ENCODE measurements at regions not wholly inside any gene's neighbourhood (a gene's known extent, or its start where the extent isn't known, plus 50 kb on each side); places are given as distances from the start of the nearest gene placed in this dataset.
"Not testable (repeated sequence)": the region's sequence is repeated elsewhere in the genome, so short reads cannot be mapped to it uniquely, and the experiment has no call there.

DNA sequence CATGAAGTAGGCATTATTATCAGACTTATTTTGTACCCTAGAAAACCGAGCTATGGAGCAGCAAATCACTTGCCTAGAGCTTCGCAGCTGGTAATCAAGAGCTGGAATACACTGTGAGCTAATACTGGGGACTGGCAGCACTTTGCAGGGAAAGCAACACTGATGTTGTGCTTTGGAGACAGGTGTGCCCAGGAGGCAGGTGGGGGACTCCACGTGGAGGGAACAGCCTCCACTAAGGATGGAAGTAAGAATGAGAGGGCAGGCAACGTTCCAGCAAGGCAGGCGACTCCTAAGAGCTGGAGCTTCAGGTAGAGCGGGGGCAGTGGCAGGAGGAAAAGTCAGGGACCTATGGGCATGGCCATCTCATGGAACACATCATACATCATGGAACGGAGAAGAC lies 300.5 kb upstream of the IGF1R start:
- Histone ChIP-seq H3K9me3 (ENCODE audit: insufficient read depth, low read length) (no peaks in the 10 kb centered on the region), H3K27ac (ENCODE audit: low read depth, low read length) (no peak overlapping the region), H3K4me3 (ENCODE audit: insufficient read depth, low read length, poor library complexity, severe bottlenecking) (no peak overlapping the region), H3K79me2 (ENCODE audit: insufficient read depth, low read length) (no peaks in the 10 kb centered on the region), H3K4me2 (ENCODE audit: low read depth, low read length, poor library complexity, severe bottlenecking) (no peak overlapping the region), H3K36me3 (ENCODE audit: low read length) (no peaks in the 10 kb centered on the region), H2AFZ (ENCODE audit: low read depth, low read length, severe bottlenecking) (no peak overlapping the region), H3K9me2 (replicated peaks; ENCODE audit: insufficient read depth, low read length) (no peaks in the 10 kb centered on the region), H3F3A (ENCODE audit: insufficient read depth) (no peaks in the 10 kb centered on the region), H4K20me1 (ENCODE audit: low read depth, low read length) (no peaks in the 10 kb centered on the region), H3K27me3 (ENCODE audit: low read length) (no peaks in the 10 kb centered on the region), H3K9ac (ENCODE audit: low read length) (no peak overlapping the region)
- no peak for TF ChIP-seq EZH2phosphoT487 (conservative IDR thresholded peaks at IDR 0.05; ENCODE audit: low read length)
- TF ChIP-seq CTCF (IDR thresholded peaks at IDR 0.05; ENCODE audit: insufficient read depth, low read length, poor library complexity, severe bottlenecking), result no peak

- Histone ChIP-seq H3K27ac (ENCODE audit: low read depth, low read length) (no peak overlapping the region), H3K27me3 (ENCODE audit: low read length) (no peaks in the 10 kb centered on the region), H4K20me1 (ENCODE audit: low read depth, low read length) (no peaks in the 10 kb centered on the region), H3K79me2 (ENCODE audit: insufficient read depth, low read length) (no peaks in the 10 kb centered on the region), H2AFZ (ENCODE audit: low read depth, low read length, severe bottlenecking) (no peak overlapping the region), H3K4me2 (ENCODE audit: low read depth, low read length, poor library complexity, severe bottlenecking) (no peak overlapping the region), H3K4me3 (ENCODE audit: insufficient read depth, low read length, poor library complexity, severe bottlenecking) (no peak overlapping the region), H3F3A (ENCODE audit: insufficient read depth) (no peaks in the 10 kb centered on the region), H3K9me3 (ENCODE audit: insufficient read depth, low read length) (0 out of 2 replicates have a peak, but pooled peaks cover 5% of the 10 kb centered on the region), H3K9ac (ENCODE audit: low read length) (no peak overlapping the region), H3K9me2 (replicated peaks; ENCODE audit: insufficient read depth, low read length) (no peaks in the 10 kb centered on the region), H3K36me3 (ENCODE audit: low read length) (no peaks in the 10 kb centered on the region)
- TF ChIP-seq CTCF (IDR thresholded peaks at IDR 0.05; ENCODE audit: insufficient read depth, low read length, poor library complexity, severe bottlenecking), result no peak
- no peak for TF ChIP-seq EZH2phosphoT487 (conservative IDR thresholded peaks at IDR 0.05; ENCODE audit: low read length)
Observed at GRCh38 chr15:98350276-98350675, 298.1 kb upstream of the IGF1R start.

- H3K9ac ChIP-seq (ENCODE audit: low read length); H3K79me2 ChIP-seq (ENCODE audit: insufficient read depth, low read length); H3K9me2 ChIP-seq (replicated peaks; ENCODE audit: insufficient read depth, low read length); H3K4me2 ChIP-seq (ENCODE audit: low read depth, low read length, poor library complexity, severe bottlenecking); H3K36me3 ChIP-seq (ENCODE audit: low read length); H3K27ac ChIP-seq (ENCODE audit: low read depth, low read length); H3K9me3 ChIP-seq (ENCODE audit: insufficient read depth, low read length); H3F3A ChIP-seq (ENCODE audit: insufficient read depth); H3K4me3 ChIP-seq (ENCODE audit: insufficient read depth, low read length, poor library complexity, severe bottlenecking); H4K20me1 ChIP-seq (ENCODE audit: low read depth, low read length); H2AFZ ChIP-seq (ENCODE audit: low read depth, low read length, severe bottlenecking); H3K27me3 ChIP-seq (ENCODE audit: low read length): not testable (repeated sequence)
Observed at GRCh38 chr15:98358274-98358673, 290.1 kb upstream of the IGF1R start.

DNA sequence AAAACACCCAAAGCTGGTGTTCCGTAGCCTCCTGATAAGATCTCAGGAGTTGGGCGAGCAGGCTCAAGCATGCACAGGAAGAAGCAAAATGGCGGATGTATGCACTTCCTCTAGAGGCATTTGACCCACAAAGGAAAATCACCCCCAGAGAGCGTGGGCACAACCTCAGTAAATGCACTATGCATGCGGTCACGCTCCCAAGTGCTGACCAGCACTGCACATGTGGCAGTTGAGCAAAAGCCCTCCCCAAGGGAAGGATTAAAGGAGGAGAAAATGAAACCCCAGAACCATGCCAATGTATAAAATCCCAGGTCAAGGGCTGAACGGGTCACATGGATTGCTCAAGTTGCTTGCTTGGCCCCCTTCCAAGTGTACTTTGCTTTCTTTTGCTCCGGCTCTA lies 289.4 kb upstream of the IGF1R start:
- Histone ChIP-seq H3K79me2 (ENCODE audit: insufficient read depth, low read length) (no peaks in the 10 kb centered on the region), H3K36me3 (ENCODE audit: low read length) (no peaks in the 10 kb centered on the region), H4K20me1 (ENCODE audit: low read depth, low read length) (no peaks in the 10 kb centered on the region), H2AFZ (ENCODE audit: low read depth, low read length, severe bottlenecking) (no peak overlapping the region), H3F3A (ENCODE audit: insufficient read depth) (no peaks in the 10 kb centered on the region), H3K27me3 (ENCODE audit: low read length) (no peaks in the 10 kb centered on the region), H3K4me2 (ENCODE audit: low read depth, low read length, poor library complexity, severe bottlenecking) (no peak overlapping the region), H3K27ac (ENCODE audit: low read depth, low read length) (no peak overlapping the region), H3K9me3 (ENCODE audit: insufficient read depth, low read length) (0 out of 2 replicates have a peak, but pooled peaks cover 8% of the 10 kb centered on the region), H3K9me2 (replicated peaks; ENCODE audit: insufficient read depth, low read length) (no peaks in the 10 kb centered on the region), H3K9ac (ENCODE audit: low read length) (no peak overlapping the region), H3K4me3 (ENCODE audit: insufficient read depth, low read length, poor library complexity, severe bottlenecking) (no peak overlapping the region)
- TF ChIP-seq EZH2phosphoT487 (conservative IDR thresholded peaks at IDR 0.05; ENCODE audit: low read length) (no peak), CTCF (IDR thresholded peaks at IDR 0.05; ENCODE audit: insufficient read depth, low read length, poor library complexity, severe bottlenecking) (no peak)
